ENCODE measurements at regions not wholly inside any gene's neighbourhood (a gene's known extent, or its start where the extent isn't known, plus 50 kb on each side); places are given as distances from the start of the nearest gene placed in this dataset.

DNA sequence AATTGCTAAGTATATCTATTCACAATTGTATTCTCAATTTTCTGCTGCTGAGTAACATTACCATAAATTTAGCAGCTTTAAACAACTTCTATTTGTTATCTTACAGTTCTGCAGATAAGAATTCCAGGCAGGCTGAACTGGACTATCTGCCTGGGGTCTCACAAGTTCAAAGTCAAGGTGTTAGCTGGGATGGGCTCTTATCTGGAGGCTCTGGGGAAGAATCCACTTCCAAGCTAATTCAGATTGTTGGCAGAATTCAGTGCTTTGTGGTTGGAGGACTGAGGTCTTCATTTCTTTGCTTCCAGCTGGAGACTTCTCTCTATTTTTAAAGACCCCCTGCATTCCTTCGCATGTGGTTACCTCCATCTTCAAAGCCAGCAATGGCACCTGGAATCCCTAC, 329.9 kb upstream of the ISX start:
- TF ChIP-seq, protein P1, sequence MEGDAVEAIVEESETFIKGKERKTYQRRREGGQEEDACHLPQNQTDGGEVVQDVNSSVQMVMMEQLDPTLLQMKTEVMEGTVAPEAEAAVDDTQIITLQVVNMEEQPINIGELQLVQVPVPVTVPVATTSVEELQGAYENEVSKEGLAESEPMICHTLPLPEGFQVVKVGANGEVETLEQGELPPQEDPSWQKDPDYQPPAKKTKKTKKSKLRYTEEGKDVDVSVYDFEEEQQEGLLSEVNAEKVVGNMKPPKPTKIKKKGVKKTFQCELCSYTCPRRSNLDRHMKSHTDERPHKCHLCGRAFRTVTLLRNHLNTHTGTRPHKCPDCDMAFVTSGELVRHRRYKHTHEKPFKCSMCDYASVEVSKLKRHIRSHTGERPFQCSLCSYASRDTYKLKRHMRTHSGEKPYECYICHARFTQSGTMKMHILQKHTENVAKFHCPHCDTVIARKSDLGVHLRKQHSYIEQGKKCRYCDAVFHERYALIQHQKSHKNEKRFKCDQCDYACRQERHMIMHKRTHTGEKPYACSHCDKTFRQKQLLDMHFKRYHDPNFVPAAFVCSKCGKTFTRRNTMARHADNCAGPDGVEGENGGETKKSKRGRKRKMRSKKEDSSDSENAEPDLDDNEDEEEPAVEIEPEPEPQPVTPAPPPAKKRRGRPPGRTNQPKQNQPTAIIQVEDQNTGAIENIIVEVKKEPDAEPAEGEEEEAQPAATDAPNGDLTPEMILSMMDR (IDR thresholded peaks at IDR 0.05), result no peak
- TF ChIP-seq CBFB (CRISPR knock-in tag; IDR thresholded peaks at IDR 0.05; ENCODE audit: low read depth) (no peak), ESRRA (CRISPR knock-in tag; IDR thresholded peaks at IDR 0.05; ENCODE audit: borderline replicate concordance) (no peak), ETV6 (CRISPR knock-in tag; IDR thresholded peaks at IDR 0.05) (no peak), JAZF1 (CRISPR knock-in tag; IDR thresholded peaks at IDR 0.05) (no peak), SP1 (CRISPR knock-in tag; conservative IDR thresholded peaks at IDR 0.05) (no peak), ATF1 (CRISPR knock-in tag; IDR thresholded peaks at IDR 0.05) (no peak)
- TF ChIP-seq, protein P2, sequence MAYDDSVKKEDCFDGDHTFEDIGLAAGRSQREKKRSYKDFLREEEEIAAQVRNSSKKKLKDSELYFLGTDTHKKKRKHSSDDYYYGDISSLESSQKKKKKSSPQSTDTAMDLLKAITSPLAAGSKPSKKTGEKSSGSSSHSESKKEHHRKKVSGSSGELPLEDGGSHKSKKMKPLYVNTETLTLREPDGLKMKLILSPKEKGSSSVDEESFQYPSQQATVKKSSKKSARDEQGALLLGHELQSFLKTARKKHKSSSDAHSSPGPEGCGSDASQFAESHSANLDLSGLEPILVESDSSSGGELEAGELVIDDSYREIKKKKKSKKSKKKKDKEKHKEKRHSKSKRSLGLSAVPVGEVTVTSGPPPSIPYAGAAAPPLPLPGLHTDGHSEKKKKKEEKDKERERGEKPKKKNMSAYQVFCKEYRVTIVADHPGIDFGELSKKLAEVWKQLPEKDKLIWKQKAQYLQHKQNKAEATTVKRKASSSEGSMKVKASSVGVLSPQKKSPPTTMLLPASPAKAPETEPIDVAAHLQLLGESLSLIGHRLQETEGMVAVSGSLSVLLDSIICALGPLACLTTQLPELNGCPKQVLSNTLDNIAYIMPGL (CRISPR knock-in tag; IDR thresholded peaks at IDR 0.05), result no peak
- TF ChIP-seq, protein P3, sequence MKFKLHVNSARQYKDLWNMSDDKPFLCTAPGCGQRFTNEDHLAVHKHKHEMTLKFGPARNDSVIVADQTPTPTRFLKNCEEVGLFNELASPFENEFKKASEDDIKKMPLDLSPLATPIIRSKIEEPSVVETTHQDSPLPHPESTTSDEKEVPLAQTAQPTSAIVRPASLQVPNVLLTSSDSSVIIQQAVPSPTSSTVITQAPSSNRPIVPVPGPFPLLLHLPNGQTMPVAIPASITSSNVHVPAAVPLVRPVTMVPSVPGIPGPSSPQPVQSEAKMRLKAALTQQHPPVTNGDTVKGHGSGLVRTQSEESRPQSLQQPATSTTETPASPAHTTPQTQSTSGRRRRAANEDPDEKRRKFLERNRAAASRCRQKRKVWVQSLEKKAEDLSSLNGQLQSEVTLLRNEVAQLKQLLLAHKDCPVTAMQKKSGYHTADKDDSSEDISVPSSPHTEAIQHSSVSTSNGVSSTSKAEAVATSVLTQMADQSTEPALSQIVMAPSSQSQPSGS (CRISPR knock-in tag; IDR thresholded peaks at IDR 0.05; ENCODE audit: borderline replicate concordance, low read depth), result no peak
- TF ChIP-seq, protein P4, sequence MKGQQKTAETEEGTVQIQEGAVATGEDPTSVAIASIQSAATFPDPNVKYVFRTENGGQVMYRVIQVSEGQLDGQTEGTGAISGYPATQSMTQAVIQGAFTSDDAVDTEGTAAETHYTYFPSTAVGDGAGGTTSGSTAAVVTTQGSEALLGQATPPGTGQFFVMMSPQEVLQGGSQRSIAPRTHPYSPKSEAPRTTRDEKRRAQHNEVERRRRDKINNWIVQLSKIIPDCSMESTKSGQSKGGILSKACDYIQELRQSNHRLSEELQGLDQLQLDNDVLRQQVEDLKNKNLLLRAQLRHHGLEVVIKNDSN (CRISPR knock-in tag; IDR thresholded peaks at IDR 0.05), result no peak

All from WTC11 (cell line).